HG03108 (cell line): ENCODE measurements at regions not wholly inside any gene's neighbourhood (a gene's known extent, or its start where the extent isn't known, plus 50 kb on each side); places are given as distances from the start of the nearest gene placed in this dataset.
A peak's percentile ranks its signal among the peaks of the same experiment; 100 is the strongest.

Experiments used
- ATAC-seq: cut with Tn5 transposase; IDR thresholded peaks from one replicate; pipeline ENCODE4 v1.9.1; 2021; ENCODE audit warnings: moderate library complexity; ENCODE audit not compliant: unreplicated experiment

DNA sequence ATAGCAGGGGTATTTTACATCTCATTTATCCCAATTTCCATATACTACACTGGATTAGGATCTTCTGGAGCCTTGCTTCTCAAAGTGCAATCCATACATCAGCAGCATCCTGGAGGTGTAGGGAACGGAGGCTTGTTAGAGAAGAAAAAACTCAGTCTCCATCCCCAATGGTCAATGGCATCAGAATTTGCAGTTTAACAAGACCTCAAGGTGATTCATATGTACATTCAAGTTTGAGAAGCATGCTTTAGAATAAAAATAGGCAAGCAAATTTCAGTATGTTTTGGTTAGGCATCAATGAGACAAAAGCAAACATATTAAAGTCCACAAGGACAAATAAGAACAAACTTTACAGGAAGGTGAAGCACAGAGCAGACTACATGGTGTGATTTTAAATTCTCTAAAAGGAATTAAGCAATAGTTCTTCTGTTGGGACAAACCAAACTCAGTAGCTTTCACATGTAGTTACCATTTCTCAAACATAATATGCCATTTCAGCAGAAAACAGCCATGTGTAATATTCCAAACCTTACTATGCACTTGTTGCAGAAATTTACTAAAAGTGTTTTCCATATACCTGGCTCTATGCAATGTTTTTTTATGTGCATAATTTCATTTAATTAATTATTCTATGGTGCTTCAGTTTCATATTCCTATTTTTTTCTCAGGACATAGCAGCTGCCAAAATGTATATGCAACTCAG, 360.3 kb upstream of the NECTIN3 start:
- no peak for ATAC-seq

DNA sequence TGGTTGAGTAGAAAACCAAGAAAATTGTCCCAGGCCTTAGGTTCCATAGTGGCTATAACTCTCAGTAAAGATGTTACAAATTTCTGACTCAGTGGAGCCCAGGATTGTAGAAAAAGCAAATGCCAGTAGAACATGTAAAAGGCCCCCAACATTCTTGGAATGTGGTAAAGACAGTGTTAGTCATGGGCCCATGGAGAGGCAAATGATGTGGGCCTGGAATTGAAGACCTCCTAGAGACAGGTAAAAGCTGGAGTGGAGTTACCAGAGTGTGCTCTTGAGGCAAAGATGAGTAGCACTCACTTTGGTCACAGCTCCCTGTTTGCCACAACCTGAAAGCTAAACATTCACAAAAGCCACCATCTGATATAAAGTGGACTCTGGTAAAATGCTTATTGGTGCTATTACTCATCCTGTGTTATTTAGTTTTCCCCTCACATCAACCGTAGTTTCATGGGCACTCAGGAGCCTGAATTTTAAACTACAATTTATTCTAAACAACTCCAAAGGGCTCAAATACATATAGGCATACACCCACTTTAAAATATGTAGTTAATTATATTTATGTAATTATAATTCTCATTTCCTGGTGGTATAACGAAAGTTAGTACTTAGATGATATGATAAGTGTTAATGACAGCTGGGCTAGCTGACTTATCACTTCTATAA, 359.6 kb upstream of the NECTIN3 start:
- no peak for ATAC-seq

DNA sequence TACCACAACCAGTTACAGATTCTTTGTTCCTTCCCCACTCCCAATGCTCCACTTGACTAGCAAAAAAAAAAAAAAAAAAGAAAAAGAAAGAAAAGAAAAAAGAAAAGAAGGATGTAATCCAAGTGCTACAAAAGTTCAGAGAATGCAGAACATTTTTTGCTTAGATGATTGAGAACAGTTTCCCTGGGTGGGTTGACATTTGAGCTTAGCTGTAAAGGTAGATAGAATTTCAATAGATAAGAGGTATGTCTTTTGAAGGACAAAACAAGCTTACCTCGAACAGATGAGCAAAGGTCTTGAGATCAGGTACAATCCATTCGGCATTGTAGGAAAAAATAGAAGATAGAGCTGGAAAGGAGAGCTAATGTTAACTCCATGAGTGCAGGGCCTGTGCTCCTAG, 344.6 kb upstream of the NECTIN3 start:
- ATAC-seq, result no peak

DNA sequence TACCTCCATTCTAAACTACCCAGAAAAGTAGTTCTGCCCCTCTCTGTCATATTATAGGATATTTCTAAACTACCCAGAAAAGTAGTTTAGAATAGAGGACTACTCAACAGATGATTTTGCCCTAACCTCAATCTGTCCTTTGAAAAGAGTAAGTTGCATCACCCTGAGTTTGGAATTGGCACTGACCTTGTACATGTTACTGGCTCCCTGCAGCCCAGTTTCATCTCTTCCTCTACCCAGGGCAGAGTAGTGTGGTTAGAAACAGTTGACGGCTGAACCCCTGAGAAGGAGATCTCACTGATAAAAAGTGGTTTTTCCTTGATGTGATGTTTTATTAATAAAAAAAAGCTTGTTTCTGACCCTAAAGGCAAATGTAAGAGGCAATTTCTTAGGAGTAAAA, 340.5 kb upstream of the NECTIN3 start:
- ATAC-seq, result no peak

GRCh38 chr3:110732420-110732819, 339.2 kb upstream of the NECTIN3 start:
- ATAC-seq, result no peak

DNA sequence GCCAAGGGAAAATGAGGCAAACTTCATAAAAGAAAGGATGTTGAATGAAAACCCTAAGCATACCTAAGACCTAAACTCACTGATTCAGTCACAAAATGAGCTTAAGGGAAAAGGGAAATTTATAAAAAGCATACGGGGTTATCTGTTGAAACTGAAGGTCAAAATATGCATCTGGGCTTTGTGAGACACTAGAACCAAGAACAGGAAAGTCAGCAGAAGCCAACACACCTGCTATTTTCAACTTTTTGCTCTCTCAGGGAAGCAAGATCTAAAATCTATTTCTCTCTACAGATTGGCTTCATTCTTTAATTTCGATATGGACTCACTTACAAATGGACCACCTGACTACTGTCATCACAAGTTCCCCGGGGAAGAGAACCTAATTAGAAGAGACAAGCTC, 338.6 kb upstream of the NECTIN3 start:
- no peak for ATAC-seq

DNA sequence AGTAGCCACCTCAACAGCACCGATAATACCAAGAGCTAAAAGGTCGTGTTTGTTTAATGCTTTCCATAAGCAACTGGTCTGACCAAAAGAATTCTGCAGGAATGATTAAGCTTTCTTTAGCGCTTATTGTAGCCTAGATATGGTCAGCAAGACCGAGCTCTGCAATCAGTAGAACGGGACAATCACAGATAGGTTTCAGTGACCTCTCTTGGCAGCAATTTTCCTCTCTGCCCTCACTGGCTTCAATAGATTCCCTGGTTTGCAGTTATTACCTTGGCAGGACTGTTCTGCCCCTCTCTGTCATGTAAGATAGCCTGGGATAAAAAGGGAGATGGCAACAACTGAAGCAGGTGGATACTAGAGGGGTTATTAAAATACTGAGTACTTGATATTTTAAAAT, 337.1 kb upstream of the NECTIN3 start:
- ATAC-seq, result no peak

- peak; percentile 69 for ATAC-seq
These were observed 335.3 kb upstream of the NECTIN3 start for GRCh38 chr3:110736332-110736731.

GRCh38 chr3:110738531-110738930, 333.1 kb upstream of the NECTIN3 start:
- ATAC-seq, result no peak

DNA sequence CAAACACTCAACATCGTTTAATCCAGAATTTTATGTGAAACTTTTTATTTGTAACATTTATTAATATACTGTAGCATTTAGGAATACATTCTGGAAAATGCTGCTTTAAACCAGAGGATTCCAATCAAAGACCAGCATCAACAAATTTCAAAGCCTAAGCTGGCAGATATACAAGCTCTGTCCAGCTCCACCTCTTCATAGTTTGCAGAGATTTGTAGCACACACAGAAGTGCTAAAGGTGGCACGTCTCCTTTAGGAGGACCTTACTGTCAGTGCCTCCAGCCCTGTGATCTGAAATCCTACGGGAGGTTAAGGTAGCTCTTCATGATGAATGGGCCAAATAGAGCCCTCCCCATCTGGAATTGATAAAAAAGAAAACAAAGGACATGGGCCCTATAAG, 329.7 kb upstream of the NECTIN3 start:
- ATAC-seq, result no peak

DNA sequence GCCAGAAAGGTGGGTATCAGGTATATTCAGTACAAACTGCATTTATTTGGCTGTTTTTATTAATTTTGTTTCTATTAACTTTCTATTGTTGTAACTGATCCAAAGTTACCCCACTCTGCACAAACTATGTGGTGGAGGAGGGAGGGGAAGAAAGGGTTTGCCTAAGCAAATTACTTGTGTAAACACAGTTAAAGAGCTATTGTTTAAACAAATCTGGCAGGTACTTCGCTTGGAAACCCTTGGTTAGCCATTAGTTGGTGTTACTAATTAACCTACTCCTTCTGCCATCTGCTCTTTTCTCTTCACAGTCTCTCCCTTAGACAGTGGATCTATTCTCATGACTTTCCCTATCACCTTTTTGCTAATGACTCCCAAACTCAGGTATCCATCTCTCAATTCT, 328.4 kb upstream of the NECTIN3 start:
- no peak for ATAC-seq

DNA sequence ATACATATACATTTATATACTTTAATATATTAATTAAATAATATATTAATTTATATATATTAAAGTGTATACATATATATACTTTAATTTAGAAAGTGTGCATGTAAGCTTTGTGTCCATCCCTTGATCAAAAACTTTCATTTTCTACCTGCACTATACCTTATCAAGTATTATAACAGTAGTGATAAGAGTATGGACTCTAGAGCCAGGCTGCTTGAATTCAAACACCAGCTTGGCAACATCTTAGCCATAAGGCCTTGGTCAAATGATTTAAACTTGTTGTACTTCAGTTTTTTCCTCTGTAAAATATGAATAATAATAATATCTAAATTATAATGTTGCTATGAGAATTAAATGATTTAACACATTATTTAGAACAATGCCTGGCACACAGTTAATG, 327.6 kb upstream of the NECTIN3 start:
- no peak for ATAC-seq

DNA sequence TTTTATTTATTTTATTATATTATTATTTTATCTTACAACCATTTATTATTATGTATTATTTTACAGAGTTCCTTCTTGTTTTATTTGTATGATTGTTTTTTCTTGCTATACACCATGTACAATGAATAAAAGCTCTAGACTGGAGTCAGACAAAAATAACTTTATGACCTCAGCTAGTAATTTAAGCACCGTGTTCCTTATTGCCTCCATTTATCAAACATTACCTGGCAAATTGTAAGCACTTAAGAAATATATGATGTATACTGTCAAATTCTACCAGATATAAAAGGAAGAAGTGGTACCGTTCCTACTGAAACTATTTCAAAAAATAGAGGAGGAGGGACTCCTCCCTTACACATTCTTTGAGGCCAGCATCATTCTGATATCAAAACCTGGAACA, 326.9 kb upstream of the NECTIN3 start:
- no peak for ATAC-seq

DNA sequence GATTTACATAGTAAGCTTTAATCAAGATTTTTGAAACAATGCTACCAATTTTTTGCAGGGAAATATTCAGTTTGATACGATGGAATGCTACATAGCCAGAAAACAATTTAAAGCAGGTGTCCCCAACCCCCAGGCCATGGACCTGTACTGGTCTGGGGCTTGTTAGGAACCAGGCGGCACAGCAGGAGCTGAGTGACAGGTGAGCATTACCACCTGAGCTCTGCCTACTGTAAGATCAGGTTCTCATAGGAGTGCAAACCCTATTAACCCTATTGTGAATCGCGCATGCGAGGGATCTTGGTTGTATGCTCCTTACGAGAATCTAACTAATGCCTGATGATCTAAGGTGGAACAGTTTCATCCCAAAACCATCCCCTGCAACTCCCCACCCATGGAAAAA, 322.6 kb upstream of the NECTIN3 start:
- ATAC-seq, result no peak

- no peak for ATAC-seq
These were observed 321.4 kb upstream of the NECTIN3 start for GRCh38 chr3:110750201-110750600.

DNA sequence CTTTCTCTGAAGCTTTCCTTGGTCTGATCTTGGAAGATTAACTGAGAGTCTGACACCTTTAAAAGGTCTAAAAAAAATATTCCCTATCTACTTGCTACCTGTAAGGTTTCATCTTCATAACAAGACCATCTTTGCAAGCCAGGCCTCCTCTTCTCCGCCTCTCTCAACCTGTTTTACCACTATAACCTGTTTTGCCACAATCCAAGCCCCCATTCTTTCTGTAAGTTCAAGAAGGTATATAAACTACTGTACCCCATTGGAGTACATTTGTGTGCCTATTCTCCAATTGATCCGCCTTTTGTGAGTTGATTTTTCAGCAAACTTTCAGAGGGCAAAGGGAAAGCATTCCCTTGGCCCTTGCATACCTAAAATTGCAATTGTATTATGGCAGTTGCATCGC, 319.3 kb upstream of the NECTIN3 start:
- no peak for ATAC-seq

GRCh38 chr3:110753516-110753915, 318.1 kb upstream of the NECTIN3 start:
- ATAC-seq, result no peak

GRCh38 chr3:110754212-110754916, 317.3 kb upstream of the NECTIN3 start:
- no peak for ATAC-seq

GRCh38 chr3:110755345-110755744, 316.3 kb upstream of the NECTIN3 start:
- ATAC-seq, result no peak

- no peak for ATAC-seq
These were observed 314.9 kb upstream of the NECTIN3 start for GRCh38 chr3:110756705-110757104.

DNA sequence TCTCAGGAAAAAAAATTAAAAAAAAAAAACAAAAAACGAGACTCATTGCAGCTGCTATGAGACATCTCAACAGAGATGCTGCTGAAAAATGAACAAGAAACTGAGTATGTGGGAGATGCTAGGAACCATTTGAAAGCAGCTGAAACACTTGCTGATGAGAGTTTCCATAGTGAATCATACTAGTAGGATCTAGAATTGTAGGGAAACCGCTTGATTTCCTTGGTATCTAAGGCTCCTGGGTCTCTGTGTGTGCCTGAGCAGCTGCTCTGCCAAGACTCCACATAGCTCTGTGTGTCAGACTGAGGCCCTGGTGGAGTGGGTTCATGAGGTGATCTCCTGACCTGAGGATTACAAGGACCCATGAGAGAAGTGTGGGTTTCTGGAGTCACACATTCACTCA, 313.4 kb upstream of the NECTIN3 start:
- ATAC-seq, result no peak

DNA sequence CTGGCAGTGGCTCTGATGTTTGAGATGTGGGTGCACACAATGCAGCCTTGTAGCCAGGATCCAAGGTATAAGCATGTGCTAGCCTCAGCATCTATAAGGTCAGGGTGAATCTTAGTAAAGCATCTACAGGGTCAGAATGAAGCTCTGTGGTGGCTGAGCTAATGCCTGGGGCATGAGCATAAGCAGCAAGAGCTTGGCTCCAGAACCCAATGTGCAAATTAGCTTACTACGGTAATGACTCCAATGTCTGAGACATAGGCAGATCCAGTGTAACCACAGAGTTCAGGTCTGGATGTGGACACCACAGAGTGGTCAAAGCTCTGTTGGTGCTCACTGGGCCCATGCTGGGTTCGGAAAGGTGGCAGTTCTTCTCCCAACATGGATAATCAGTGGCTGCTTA, 304.5 kb upstream of the NECTIN3 start:
- no peak for ATAC-seq
